T follicular helper cell (primary cell): ENCODE measurements at regions not wholly inside any gene's neighbourhood (a gene's known extent, or its start where the extent isn't known, plus 50 kb on each side); places are given as distances from the start of the nearest gene placed in this dataset.

ENCODE experiments used
- DNase-seq: peaks from one replicate; pipeline ENCODE4 v3.0.0-alpha.2; 2020; ENCODE audit warnings: low read depth

DNA sequence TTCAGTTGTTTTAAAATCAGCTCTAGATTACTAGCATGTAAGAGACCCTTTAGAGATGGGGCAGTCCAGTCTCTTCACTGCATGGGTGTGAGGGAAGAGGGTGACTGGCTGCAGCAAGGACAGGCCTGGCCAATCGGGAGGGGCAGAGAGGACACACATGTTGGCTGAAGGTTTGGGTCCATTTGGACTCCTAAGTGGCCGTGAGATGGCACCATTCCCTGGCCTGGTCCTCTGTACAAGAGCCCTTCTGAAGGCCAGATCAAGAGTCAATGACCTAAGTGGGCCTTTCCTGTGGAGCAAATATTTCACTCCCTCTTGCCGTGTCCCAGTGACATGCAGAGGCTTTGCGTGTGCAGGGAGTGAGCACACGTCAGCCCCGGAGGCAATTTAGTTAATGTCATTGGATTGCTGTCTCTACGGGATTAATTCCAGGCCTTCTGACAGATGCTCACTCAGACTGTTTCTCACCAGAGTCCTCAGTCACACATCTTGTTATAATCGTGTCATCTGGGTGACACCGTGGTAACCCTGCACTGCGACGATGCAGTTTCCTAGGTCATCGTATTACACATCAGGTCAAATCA lies 613.0 kb downstream of the NPHP4 start:
- no peak for DNase-seq

DNA sequence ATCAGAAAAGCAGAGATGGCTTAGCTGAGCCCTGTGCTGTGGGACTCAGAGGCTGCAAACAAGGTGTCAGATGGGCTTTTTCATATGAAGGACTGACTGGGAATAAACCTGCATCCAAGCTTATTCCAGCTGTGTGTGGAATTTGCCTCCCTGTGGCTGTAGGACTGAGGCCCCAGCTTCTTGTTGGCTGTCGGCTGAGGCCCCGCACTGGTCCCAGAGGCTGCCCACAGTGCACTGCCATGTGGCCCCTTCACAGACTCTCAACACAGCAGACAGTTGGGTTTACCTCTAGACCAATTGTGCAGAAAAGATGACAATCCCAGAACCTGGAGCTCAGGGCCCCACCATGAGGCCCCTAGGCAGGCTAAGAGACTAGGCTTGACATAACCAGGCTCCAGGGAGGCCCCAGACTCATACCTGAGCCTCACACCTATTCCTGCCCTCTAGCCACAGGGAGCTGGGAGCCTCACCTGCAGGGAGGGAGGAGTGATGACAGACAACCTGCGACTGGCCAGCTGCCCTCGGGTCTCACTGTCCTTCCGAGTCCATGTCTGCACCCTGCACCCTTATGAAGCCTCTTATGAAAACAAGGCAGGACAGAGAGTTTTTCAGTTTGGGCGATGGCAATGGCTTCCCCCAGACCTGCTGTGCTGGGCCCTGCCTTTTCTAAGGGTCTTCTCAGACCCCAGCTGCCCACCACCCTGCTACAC lies 615.5 kb downstream of the NPHP4 start:
- no peak for DNase-seq

DNA sequence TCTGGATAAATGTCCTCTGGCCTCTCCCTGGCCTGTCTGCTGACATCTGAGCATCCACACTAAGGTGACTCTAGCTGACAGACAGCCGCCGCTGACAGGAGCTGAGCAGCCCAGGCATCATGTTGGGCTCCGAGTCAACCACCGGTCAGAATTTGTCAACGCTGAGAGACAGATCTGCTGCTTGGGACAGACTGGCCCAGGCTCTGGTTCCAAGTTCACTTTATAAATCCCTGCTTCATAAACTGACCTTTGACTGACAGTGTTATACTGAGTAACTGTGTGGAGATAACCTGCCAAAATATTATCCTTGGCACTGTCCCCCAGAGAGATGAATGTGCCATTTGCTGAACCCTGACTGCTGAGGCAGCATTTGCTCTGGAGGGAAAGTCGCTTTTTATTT lies 616.7 kb downstream of the NPHP4 start:
- DNase-seq = no peak

DNA sequence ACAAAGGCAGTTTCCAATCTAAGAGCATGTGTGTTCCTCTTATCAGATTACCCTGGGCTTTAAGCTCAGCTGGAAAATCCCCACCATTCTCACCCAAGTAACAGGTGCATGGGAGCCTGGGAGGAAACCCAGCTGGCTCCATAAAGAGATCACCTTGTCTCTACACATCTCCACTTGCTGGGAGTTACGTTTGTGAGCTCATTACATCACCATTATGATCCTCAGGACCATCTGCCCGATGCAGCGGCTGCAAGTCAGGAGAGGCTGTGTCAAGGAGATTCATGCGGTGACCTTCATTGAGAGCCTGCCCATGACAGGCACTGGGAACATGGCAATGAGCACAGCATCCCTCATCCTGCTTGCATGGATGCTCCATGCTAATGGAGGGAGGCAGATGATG lies 618.0 kb downstream of the NPHP4 start:
- no peak for DNase-seq

DNA sequence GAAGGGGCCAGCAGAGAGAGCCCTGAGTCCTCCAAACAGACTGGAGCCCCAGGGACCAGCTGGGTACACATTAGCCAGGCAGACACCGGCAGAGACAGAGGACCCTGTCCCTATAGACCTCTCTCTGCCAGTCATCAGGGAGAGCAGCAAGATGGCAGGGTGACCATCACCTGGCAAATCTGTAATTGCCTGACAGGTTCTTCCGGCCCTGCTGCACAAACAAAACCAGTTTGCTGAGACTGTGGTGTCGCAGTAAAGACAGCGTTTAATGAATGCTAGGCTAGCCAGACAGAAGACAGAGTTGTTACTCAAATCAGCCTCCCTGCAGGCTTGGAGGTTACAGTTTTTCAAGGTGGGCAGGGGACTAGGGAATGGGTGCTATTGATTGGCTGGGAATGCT lies 618.9 kb downstream of the NPHP4 start:
- DNase-seq = no peak

DNA sequence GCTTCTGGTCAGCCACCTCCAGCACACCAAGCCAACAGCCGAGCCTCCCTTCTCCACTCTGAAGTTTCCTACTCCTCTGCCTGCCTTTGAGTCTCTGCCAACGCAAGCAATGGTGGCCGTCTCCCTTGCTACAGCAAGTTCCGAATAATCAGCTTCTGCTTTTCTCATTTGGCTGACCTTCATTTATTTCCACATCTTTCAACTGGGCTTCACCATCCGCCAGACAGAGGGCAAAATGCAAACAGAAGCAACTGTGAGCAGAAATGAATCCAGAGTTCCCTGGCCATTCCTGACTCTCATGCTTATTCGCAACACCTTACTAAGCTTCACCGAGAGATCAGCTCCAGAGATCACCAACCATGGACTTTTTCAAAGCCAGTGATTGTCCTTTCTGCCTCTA lies 621.0 kb downstream of the NPHP4 start:
- DNase-seq = no peak

DNA sequence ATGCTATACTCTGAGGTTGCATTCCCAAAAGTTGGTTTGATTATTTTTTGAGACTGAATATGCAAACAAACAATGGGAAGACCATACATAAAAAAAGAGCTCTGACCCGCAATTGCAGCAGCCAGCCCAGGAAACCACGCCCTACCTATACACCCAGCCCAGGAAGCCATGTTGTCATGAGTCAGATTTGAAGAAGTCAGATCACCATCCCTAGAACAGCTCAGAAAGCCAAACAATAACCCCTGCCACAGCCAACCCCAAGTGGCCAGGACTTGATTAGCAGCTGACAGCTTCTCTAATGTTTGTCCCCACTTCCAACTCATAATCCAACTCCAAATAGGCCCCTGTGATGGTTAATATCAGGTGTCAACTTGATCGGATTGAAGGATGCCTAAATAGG lies 621.9 kb downstream of the NPHP4 start:
- no peak for DNase-seq

DNA sequence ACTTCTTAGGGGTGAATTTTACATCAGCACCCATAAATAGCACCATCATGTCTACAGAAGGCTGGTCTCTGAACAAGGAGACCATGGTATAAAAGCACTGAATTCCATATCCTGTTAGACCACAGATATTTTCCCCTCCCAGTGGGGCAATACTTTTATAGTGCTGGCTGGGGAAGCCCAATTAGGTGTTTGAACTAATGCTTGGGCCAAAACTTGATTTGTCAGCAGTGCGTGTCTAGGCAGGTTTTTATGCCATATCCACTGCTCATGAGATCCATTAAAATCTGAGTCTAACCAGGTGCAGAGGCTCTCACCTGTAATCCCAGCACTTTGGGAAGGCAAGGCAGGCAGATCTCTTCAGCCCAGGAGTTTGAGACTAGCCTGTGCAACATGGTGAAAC lies 623.0 kb downstream of the NPHP4 start:
- no peak for DNase-seq

DNA sequence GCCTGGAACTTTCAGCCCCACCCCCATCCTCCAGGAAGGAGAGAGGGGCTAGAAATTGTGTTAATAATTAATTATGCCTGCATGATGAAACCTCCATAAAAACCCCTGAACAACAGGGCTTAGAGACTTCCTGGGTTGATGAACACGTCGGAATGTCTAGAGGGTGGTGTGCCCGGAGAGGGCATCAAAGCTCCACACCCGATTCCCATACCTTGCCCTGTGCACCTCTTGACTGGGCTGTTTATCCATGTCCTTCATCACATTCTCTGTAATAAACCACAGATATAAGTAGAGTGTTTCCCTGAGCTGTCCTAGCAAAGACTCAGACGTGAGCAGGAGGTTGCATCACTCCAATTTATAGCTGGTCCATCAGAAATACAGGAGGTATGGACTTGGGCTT lies 624.0 kb downstream of the NPHP4 start:
- no peak for DNase-seq

DNA sequence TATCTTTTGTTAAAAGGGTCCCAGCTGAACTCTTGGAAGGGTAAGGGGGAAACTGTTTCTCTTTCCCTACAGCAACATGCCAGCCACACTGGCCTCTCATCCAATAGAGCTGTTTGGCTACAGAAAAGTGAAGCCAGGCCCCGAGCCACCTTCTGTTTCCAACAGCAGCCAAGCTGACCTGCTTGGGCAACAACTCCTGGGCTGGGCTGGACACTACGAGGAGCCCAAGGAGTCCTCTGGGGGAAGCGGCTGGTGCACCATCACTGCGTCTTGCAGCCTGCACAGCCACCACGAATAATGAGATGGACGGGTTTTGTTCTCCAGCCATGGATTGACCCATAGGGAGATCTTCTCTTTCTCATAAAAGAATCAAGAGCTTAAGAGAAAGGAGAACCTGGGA lies 624.9 kb downstream of the NPHP4 start:
- no peak for DNase-seq

DNA sequence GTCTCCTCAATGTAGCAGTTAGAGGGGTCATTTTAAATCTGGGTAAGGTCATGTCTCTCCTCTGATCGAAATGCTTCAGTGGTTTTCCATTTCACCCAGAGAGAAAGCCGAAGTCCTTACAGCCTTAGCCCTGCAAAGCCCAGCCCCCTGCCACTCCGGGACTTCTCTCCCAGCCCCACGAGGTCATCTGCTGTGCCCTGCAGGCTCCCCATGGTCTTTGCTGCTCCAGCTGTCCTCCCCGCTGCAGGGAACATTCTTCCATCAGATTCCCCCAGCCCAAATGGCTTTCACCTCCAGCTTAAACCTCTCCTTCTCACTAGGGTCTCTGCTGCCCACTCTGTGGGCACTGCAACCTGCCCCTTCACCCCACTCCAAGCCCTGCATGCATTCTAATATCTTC lies 626.5 kb downstream of the NPHP4 start:
- no peak for DNase-seq

DNA sequence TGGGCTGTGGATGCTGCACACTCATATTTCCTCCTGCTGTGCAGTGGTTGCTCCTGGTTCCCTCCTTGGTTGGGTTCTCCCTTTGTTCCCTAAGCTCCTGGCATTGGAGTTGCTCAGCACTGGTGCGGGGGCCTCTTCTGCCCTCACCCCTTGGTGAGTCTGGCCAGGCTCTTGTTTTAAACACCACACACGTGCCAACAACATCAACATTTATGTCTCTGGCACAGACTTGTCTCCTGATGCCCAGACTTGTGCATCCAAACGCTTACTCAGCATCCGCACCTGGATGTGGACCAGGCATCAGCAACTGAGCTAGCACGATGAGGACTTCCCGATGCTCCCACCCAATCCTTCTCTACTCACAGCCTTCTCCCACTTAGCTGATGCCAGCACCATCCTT lies 627.6 kb downstream of the NPHP4 start:
- DNase-seq = no peak

DNA sequence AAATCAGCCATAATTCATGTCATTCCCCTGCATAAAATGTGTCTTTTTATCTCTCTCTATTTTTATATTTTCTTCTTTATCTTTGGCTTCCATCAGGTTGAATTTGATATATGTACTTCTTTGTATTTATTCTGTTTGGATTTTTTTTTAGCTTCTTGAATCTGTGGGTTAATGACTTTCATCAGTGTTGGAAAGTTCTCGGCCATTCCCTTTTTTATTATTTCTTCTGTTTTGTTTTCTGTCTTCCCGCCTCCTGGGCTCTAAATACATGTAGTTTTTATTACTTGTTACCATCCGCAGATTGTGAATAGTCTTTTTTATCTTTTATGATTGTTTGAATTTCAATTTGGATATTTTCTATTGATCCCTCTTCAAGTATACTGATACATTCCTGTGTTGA lies 637.5 kb downstream of the NPHP4 start:
- no peak for DNase-seq

DNA sequence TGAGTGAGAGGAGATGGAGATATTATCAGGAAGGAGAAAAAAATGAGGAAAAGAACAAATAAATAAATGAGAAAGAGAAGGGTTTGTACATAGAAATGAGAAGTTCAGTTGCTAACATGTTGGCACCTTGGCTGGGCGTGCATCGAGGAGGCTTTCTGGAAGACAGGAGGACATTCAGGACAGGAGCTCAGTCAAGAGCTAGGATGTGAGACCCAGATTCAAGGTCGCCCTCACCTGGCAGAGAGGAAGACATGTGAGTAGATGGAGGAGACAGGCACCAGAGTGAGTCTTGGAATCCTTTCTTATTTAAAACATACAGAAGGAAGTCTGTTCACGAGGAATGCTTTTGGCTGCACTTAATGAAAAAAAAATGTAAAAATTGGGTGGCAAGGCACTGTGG lies 640.9 kb downstream of the NPHP4 start:
- DNase-seq = no peak

DNA sequence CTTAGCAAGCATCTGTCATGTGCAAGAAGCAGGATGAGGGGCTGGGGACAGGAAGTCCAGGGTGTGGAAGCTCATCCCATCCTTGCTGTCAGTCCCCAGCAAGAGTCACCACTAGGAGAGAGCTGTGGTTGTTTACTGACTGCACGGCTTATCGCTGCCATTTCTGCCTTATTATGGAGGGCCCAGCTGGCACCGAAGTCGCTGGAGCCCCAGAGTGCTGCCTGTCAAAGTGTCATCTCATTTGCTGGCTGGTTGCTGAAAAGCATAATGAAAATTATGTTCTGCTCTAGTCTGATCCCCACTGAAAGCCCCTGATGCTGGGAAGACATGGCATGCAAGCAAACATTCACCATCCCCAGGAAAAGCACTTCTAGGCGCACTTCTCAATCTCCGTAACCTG lies 642.7 kb downstream of the NPHP4 start:
- DNase-seq = no peak

DNA sequence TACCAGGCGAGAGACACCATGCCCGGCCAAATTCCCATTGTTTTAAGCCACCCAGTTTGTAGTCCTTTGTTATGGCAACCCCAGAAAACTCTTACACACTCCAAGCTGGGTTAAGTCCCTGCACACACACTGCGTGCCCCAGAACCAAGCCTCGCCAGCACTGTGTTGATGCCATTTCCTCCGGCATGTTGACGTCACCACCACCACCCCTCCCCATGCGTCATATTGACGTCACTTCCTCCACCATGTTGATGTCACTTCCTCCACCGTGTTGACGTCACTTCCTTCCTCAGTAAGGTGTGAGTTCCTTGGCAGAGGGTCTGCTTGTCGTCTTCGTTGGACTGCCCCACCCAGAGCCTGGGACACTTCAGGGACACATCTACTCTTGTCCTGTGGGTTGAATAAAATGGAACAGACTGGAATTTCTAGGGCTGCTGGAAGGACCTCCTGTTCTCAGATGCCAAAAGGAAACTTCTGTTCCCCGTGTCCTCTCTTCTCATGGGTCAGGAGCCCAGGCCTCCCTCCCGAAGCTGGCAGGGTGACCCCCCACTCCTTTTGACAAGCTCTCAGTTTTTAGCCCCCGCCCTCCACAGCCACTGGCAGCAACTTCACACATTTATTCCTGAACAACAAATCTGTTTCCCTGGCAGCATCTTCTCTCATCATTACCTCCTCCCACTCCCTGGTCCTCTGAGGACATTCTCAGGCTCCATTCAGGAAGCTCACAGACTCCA lies 643.3 kb downstream of the NPHP4 start:
- DNase-seq = no peak

DNA sequence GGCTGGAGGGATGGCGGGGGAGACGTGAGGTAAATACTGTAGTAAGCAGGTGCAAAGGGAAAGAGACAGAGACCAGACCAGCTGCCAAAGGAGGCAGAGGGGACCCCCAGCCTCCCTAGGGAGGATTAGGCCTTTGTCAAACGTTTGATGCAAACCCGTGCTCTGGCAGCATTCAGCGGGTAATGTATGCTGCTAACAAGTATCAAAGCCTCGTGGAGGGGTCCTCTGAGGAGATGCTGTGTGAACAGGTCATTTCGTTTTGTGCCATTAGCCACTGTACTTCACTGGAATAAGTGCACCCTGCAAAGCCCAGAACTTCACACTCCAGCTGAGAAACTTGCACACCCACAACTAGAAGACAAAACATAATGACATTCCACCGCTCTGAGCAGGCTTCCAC lies 644.5 kb downstream of the NPHP4 start:
- DNase-seq = no peak

DNA sequence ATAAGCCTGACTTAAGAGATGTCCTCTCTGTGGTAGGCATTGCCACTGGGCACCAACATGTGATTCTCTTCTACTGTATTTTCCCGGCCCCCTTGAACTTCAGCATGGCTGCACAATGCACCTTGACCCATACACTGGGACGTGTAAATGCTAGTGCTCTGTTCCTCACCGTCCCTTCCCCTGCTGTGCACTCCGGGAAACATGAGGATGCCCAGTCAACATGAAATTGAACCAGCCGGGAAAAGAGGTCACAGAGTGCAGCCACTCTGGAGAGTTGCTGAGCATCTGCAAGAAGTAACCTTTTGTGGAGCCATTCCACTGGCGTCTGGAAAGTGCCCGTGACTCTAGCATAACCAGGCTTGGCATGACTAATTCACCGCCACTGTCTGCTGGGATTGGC lies 646.7 kb downstream of the NPHP4 start:
- DNase-seq = no peak

DNA sequence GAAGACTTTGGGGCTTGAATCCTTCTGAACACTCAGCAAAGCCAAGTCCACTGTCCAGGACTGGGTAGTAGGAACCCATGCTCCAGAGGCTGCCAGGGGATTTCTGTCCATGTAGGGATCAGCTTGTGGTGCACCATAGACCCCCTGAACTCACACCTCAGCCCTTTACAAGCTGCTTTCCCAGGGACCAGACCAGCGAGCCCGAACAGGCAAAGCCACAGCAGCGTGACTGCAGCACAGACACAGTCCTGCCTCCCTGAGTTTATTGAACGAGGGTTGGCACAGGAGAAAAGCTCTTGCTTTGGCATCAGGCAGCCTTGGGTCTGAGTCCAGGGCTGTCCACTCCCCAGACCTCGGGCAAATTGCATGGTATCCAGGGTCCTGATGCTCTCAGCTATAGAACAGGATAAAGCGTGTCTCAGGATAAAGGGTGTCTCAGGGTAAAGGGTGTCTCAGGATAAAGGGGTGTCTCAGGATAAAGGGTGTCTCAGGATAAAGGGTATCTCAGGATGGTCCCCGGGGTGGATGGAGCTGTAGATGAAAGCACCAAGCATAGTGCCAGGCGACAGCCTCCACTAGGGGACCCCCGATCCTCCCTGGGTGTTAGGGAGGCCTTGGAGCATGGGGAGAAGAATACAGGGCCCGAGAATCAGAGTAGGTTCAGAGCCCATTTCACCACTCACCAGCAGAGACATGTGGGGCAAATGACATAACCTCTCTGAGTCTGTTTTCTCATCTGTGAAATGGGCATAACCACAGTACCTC lies 648.8 kb downstream of the NPHP4 start:
- no peak for DNase-seq

DNA sequence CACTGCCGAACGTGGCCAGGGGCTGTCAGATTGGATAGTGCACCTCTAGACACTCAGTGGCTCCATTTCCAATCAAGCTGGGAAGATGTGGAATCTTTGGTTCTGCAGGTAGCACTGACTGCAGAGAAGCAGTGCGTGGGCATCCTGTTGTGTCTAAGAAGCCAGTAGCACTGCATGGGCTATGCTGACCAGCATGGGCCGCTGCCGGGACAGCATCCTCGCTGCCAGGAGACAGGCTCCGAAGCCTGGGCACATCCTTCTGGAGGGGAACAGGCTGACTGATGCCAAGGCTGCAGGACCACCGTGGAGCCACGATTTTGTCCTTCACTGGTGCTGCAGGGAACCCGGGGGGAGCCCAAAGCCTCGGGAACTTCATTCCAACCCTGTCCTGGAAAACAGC lies 649.4 kb downstream of the NPHP4 start:
- no peak for DNase-seq

DNA sequence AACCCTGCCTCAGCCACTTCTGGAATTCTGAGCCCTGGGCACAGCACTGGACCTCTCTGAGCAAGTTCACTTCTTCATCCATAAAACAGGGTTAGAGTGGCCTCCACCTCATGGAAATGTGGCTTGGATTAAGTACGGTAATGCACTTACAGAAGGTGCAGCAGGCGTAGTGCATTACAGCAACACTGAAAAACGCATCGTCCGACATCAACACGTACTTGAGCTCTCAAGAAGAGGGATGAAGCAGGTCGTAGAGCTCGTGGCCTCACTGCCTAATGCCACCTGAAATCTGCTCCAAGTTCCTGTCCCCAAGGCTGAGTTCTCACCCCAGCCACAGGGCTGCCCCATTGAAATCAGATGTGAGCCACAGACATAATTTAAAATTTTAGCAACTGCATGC lies 650.1 kb downstream of the NPHP4 start:
- no peak for DNase-seq

DNA sequence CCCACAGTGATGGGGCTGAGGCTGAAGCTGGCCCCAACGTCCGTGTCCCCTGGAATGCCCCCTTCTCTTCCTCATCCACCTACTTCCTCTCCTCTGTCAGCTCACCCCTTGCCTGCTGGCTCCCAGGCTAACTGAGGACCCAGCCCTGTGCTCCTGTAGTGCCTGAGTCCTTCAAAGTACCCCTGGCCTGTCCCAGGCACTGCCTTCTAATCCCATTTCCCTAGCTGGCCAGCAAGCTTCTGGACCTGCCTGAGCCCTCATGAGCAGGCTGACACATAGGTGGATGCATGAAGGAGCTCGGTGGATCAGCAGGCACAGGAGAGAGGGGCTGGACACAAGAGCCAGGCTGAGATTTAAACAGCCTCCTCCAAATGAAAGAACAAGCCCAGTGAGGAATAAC lies 650.8 kb downstream of the NPHP4 start:
- no peak for DNase-seq
